ENCODE measurements at regions not wholly inside any gene's neighbourhood (a gene's known extent, or its start where the extent isn't known, plus 50 kb on each side); places are given as distances from the start of the nearest gene placed in this dataset.

GRCh38 chr12:94874518-94875302, 128.8 kb downstream of the NDUFA12 start:
- intact Hi-C loops (cut with DNase I): no loop called here
- Histone ChIP-seq H3K9me3 (ENCODE audit: control insufficient read depth, low read length) (no peaks in the 10 kb centered on the region), H3K27me3 (ENCODE audit: control insufficient read depth in 1 of 2, insufficient read depth in 2 of 2, low read length in 1 of 2) (no peaks in the 10 kb centered on the region), H3K4me3 (ENCODE audit: low read length in 2 of 2) (no peak overlapping the region), H3K27ac (ENCODE audit: low read depth in 1 of 2, low read length in 2 of 2) (no peak overlapping the region), H3K4me1 (ENCODE audit: control insufficient read depth in 1 of 2, insufficient read depth in 2 of 2, low read length in 2 of 2) (no peaks in the 10 kb centered on the region), H3K36me3 (ENCODE audit: control insufficient read depth in 1 of 2, insufficient read depth in 2 of 2, low read length in 1 of 2) (no peaks in the 10 kb centered on the region)
- WGBS, 2 donors: 10% methylated on average over 20 of the region's 20 CpGs
- DNase-seq (no peak), ATAC-seq (ENCODE audit: low FRiP score) (no peak)

- H3K36me3 ChIP-seq (ENCODE audit: control insufficient read depth in 1 of 2, insufficient read depth in 2 of 2, low read length in 1 of 2): no peaks in the 10 kb centered on the region
- H3K4me3 ChIP-seq (ENCODE audit: low read length in 2 of 2): peak overlapping the region; percentile 2 to 88
- no peaks in the 10 kb centered on the region for H3K9me3 ChIP-seq (ENCODE audit: control insufficient read depth, low read length)
- ATAC-seq (ENCODE audit: low FRiP score) (peak; percentile 68), DNase-seq (no peak)
- 3 to 4% methylated on average over 30 to 64 of the region's 64 CpGs for WGBS, 2 donors
- no peaks in the 10 kb centered on the region for H3K4me1 ChIP-seq (ENCODE audit: control insufficient read depth in 1 of 2, insufficient read depth in 2 of 2, low read length in 2 of 2)
- intact Hi-C loops (cut with DNase I): no loop called here
- H3K27me3 ChIP-seq (ENCODE audit: control insufficient read depth in 1 of 2, insufficient read depth in 2 of 2, low read length in 1 of 2): no peaks in the 10 kb centered on the region
- H3K27ac ChIP-seq (ENCODE audit: low read depth in 1 of 2, low read length in 2 of 2): no peak overlapping the region
Observed at GRCh38 chr12:94873734-94874517, 129.6 kb downstream of the NDUFA12 start.

GRCh38 chr12:94872971-94873733, 130.3 kb downstream of the NDUFA12 start:
- H3K27ac ChIP-seq (ENCODE audit: low read depth in 1 of 2, low read length in 2 of 2): no peak overlapping the region
- H3K4me1 ChIP-seq (ENCODE audit: control insufficient read depth in 1 of 2, insufficient read depth in 2 of 2, low read length in 2 of 2): no peaks in the 10 kb centered on the region
- intact Hi-C loops (cut with DNase I): no loop called here
- H3K27me3 ChIP-seq (ENCODE audit: control insufficient read depth in 1 of 2, insufficient read depth in 2 of 2, low read length in 1 of 2): no peaks in the 10 kb centered on the region
- peak overlapping the region; percentile 2 to 88 for H3K4me3 ChIP-seq (ENCODE audit: low read length in 2 of 2)
- no peaks in the 10 kb centered on the region for H3K9me3 ChIP-seq (ENCODE audit: control insufficient read depth, low read length)
- H3K36me3 ChIP-seq (ENCODE audit: control insufficient read depth in 1 of 2, insufficient read depth in 2 of 2, low read length in 1 of 2): no peaks in the 10 kb centered on the region
- DNase-seq (peak in 1 of 2 donors; percentile 77), ATAC-seq (ENCODE audit: low FRiP score) (no peak)
- 0 to 1% methylated on average over 42 to 80 of the region's 80 CpGs for WGBS, 2 donors

GRCh38 chr12:94872671-94872970, 130.9 kb downstream of the NDUFA12 start:
- H3K27ac ChIP-seq (ENCODE audit: low read depth in 1 of 2, low read length in 2 of 2): no peak overlapping the region
- no peak for ATAC-seq (ENCODE audit: low FRiP score)
- intact Hi-C loops (cut with DNase I): no loop called here

GRCh38 chr12:94872007-94872653, 131.4 kb downstream of the NDUFA12 start:
- H3K27me3 ChIP-seq (ENCODE audit: control insufficient read depth in 1 of 2, insufficient read depth in 2 of 2, low read length in 1 of 2): no peaks in the 10 kb centered on the region
- no peak overlapping the region for H3K4me3 ChIP-seq (ENCODE audit: low read length in 2 of 2)
- no peak overlapping the region for H3K27ac ChIP-seq (ENCODE audit: low read depth in 1 of 2, low read length in 2 of 2)
- 82 to 83% methylated on average over 11 of the region's 11 CpGs for WGBS, 2 donors
- no peak for DNase-seq
- no peaks in the 10 kb centered on the region for H3K4me1 ChIP-seq (ENCODE audit: control insufficient read depth in 1 of 2, insufficient read depth in 2 of 2, low read length in 2 of 2)
- no peak for ATAC-seq (ENCODE audit: low FRiP score)
- intact Hi-C loops (cut with DNase I): no loop called here
- no peaks in the 10 kb centered on the region for H3K36me3 ChIP-seq (ENCODE audit: control insufficient read depth in 1 of 2, insufficient read depth in 2 of 2, low read length in 1 of 2)
- H3K9me3 ChIP-seq (ENCODE audit: control insufficient read depth, low read length): no peaks in the 10 kb centered on the region

More at GRCh38 chr12:94872671-94872970, 130.9 kb downstream of the NDUFA12 start:
- DNase-seq: no peak
- Histone ChIP-seq H3K27me3 (ENCODE audit: control insufficient read depth in 1 of 2, insufficient read depth in 2 of 2, low read length in 1 of 2) (no peaks in the 10 kb centered on the region), H3K36me3 (ENCODE audit: control insufficient read depth in 1 of 2, insufficient read depth in 2 of 2, low read length in 1 of 2) (no peaks in the 10 kb centered on the region), H3K9me3 (ENCODE audit: control insufficient read depth, low read length) (no peaks in the 10 kb centered on the region), H3K4me1 (ENCODE audit: control insufficient read depth in 1 of 2, insufficient read depth in 2 of 2, low read length in 2 of 2) (no peaks in the 10 kb centered on the region), H3K4me3 (ENCODE audit: low read length in 2 of 2) (no peak overlapping the region)
- 32 to 33% methylated on average over 8 of the region's 8 CpGs for WGBS, 2 donors

- H3K27ac ChIP-seq (ENCODE audit: low read depth in 1 of 2, low read length in 2 of 2): no peak overlapping the region
- WGBS, 2 donors: 73 to 95% methylated on average over 5 of the region's 5 CpGs
- no peak for ATAC-seq (ENCODE audit: low FRiP score)
- no peak overlapping the region for H3K4me3 ChIP-seq (ENCODE audit: low read length in 2 of 2)
- DNase-seq: no peak
- H3K27me3 ChIP-seq (ENCODE audit: control insufficient read depth in 1 of 2, insufficient read depth in 2 of 2, low read length in 1 of 2): no peaks in the 10 kb centered on the region
- intact Hi-C loops (cut with DNase I): no loop called here
- no peaks in the 10 kb centered on the region for H3K4me1 ChIP-seq (ENCODE audit: control insufficient read depth in 1 of 2, insufficient read depth in 2 of 2, low read length in 2 of 2)
- H3K36me3 ChIP-seq (ENCODE audit: control insufficient read depth in 1 of 2, insufficient read depth in 2 of 2, low read length in 1 of 2): no peaks in the 10 kb centered on the region
- no peaks in the 10 kb centered on the region for H3K9me3 ChIP-seq (ENCODE audit: control insufficient read depth, low read length)
Observed at GRCh38 chr12:94870511-94870910, 133.0 kb downstream of the NDUFA12 start.

GRCh38 chr12:94868161-94868560, 135.3 kb downstream of the NDUFA12 start:
- H3K4me3 ChIP-seq (ENCODE audit: low read length in 2 of 2): no peak overlapping the region
- DNase-seq: no peak
- intact Hi-C loops (cut with DNase I): no loop called here
- H3K36me3 ChIP-seq (ENCODE audit: control insufficient read depth in 1 of 2, insufficient read depth in 2 of 2, low read length in 1 of 2): no peaks in the 10 kb centered on the region
- no peak overlapping the region for H3K27ac ChIP-seq (ENCODE audit: low read depth in 1 of 2, low read length in 2 of 2)
- no peaks in the 10 kb centered on the region for H3K4me1 ChIP-seq (ENCODE audit: control insufficient read depth in 1 of 2, insufficient read depth in 2 of 2, low read length in 2 of 2)
- WGBS, 2 donors: 97% methylated on average over 2 of the region's 2 CpGs
- H3K9me3 ChIP-seq (ENCODE audit: control insufficient read depth, low read length): no peaks in the 10 kb centered on the region
- H3K27me3 ChIP-seq (ENCODE audit: control insufficient read depth in 1 of 2, insufficient read depth in 2 of 2, low read length in 1 of 2): no peaks in the 10 kb centered on the region
- no peak for ATAC-seq (ENCODE audit: low FRiP score)

GRCh38 chr12:94867066-94867855, 136.2 kb downstream of the NDUFA12 start:
- intact Hi-C loops (cut with DNase I): no loop called here
- DNase-seq (no peak), ATAC-seq (ENCODE audit: low FRiP score) (no peak)
- Histone ChIP-seq H3K4me1 (ENCODE audit: control insufficient read depth in 1 of 2, insufficient read depth in 2 of 2, low read length in 2 of 2) (no peaks in the 10 kb centered on the region), H3K9me3 (ENCODE audit: control insufficient read depth, low read length) (no peaks in the 10 kb centered on the region), H3K27me3 (ENCODE audit: control insufficient read depth in 1 of 2, insufficient read depth in 2 of 2, low read length in 1 of 2) (no peaks in the 10 kb centered on the region), H3K27ac (ENCODE audit: low read depth in 1 of 2, low read length in 2 of 2) (no peak overlapping the region), H3K4me3 (ENCODE audit: low read length in 2 of 2) (no peak overlapping the region), H3K36me3 (ENCODE audit: control insufficient read depth in 1 of 2, insufficient read depth in 2 of 2, low read length in 1 of 2) (no peaks in the 10 kb centered on the region)
- WGBS, 2 donors: 87 to 91% methylated on average over 5 of the region's 5 CpGs
